Spleen (tissue), 11 donors: ENCODE measurements at regions not wholly inside any gene's neighbourhood (a gene's known extent, or its start where the extent isn't known, plus 50 kb on each side); places are given as distances from the start of the nearest gene placed in this dataset.
"Not testable (repeated sequence)": the region's sequence is repeated elsewhere in the genome, so short reads cannot be mapped to it uniquely, and the experiment has no call there.

Source experiments
- DNase-seq: peaks from one replicate; pipeline ENCODE4 v3.0.0-alpha.2; 2020
- H3K27ac ChIP-seq, 8 donors: fragments of 200-600 bp; sonication (generic) in 7 of 8; 1 replicate in 4 of 8; 2 replicates in 4 of 8; pipeline versions ENCODE4 v1.5.0 to v1.8.0; 2016 to 2021; ENCODE audit warnings: inconsistent platforms in 4 of 8, mild to moderate bottlenecking in 4 of 8, moderate library complexity in 1 of 8
- H3K27me3 ChIP-seq, 7 donors: fragments of 200-600 bp; sonication (generic) in 6 of 7; replicated peaks in 1 of 7; 1 replicate in 4 of 7; 2 replicates in 3 of 7; pipeline versions ENCODE4 v1.5.0 to v1.8.0; 2016 to 2021; ENCODE audit warnings: inconsistent platforms in 3 of 7, mild to moderate bottlenecking in 1 of 7
- H3K36me3 ChIP-seq, 6 donors: fragments of 200-600 bp; sonication (generic) in 5 of 6; 1 replicate in 4 of 6; 2 replicates in 2 of 6; pipeline versions ENCODE4 v1.5.0 to v1.8.0; 2016 to 2021; ENCODE audit warnings: inconsistent platforms in 2 of 6
- H3K4me1 ChIP-seq, 6 donors: fragments of 200-600 bp; sonication (generic) in 5 of 6; 1 replicate in 3 of 6; 2 replicates in 3 of 6; pipeline versions ENCODE4 v1.5.0 to v1.8.0; 2016 to 2021; ENCODE audit warnings: inconsistent platforms in 3 of 6
- H3K4me3 ChIP-seq, 8 donors: fragments of 200-600 bp; sonication (generic) in 7 of 8; 1 replicate in 4 of 8; 2 replicates in 4 of 8; pipeline versions ENCODE4 v1.5.0 to v1.8.0; 2016 to 2021; ENCODE audit warnings: inconsistent platforms in 4 of 8, mild to moderate bottlenecking in 4 of 8, moderate library complexity in 2 of 8
- H3K9me3 ChIP-seq, 8 donors: fragments of 200-600 bp; sonication (generic) in 7 of 8; 1 replicate in 4 of 8; 2 replicates in 4 of 8; pipeline versions ENCODE4 v1.5.0 to v1.8.0; 2016 to 2021; ENCODE audit warnings: inconsistent platforms in 4 of 8
- CTCF ChIP-seq, 11 experiments: fragments of 200-600 bp in 7 of 11; fragments of 450-650 bp in 4 of 11; sonication (generic) in 4 of 11; IDR thresholded peaks in 8 of 11; conservative IDR thresholded peaks in 3 of 11; 1 replicate in 7 of 11; 2 replicates in 4 of 11; pipeline versions ENCODE4 v1.4.0 to v1.8.0; 2016 to 2021; ENCODE audit warnings: antibody characterized with exemption in 11 of 11, inconsistent platforms in 4 of 11, mild to moderate bottlenecking in 1 of 11
- POLR2A ChIP-seq, 3 donors: fragments of 450-650 bp; IDR thresholded peaks; one replicate each; pipeline ENCODE4 v1.5.1; 2017; ENCODE audit warnings: antibody characterized with exemption in 3 of 3, mild to moderate bottlenecking in 1 of 3
- POLR2AphosphoS5 ChIP-seq, 3 donors: sonication (generic); formaldehyde crosslinking; IDR thresholded peaks; one replicate each; pipeline ENCODE4 v1.5.1; 2017; ENCODE audit warnings: antibody characterized with exemption in 3 of 3
- WGBS, 5 donors: extraction: QIAGEN DNeasy Blood & Tissue Kit in 3 of 5; methylation state at CpG; one replicate each; pipeline versions ENCODE4 v1.1.5 to v1.1.7; 2013 to 2018; 5-methylcytosine and 5-hydroxymethylcytosine counted together
- intact Hi-C: fragments of 100-400 bp; cut with DNase I; formaldehyde crosslinking; loops from one replicate; pipeline ENCODE4 v1.15.0; 2023; ENCODE audit warnings: low total_unique reads
- donor health status: healthy with polysubstance abuse.
- donor health status: DM: no; HTN: no; CAD: no; lungs with moderate emphysema.
- donor health status: DM: no; HTN: no; CAD: no.
- donor health status: Bipolar disorder and iron deficiency.
- donor health status: healthy.
- donor health status: DM: no; HTN: no; CAD: no.
- donor health status: DM: yes; HTN: yes; CAD: no.

GRCh38 chr2:22185251-22185650, 1061.5 kb downstream of the TDRD15 start:
- WGBS, 5 donors: 78 to 92% (median 87%) methylated on average over 2 of the region's 2 CpGs
- no peak for DNase-seq
- H3K4me1 ChIP-seq: no peaks in the 10 kb centered on the region
- no peak overlapping the region for H3K4me3 ChIP-seq
- H3K27me3 ChIP-seq: no peaks in the 10 kb centered on the region
- TF ChIP-seq CTCF (IDR thresholded peaks at IDR 0.05 in 8 of 11, conservative IDR thresholded peaks at IDR 0.05 in 3 of 11) (no peak), POLR2A (IDR thresholded peaks at IDR 0.05) (no peak), POLR2AphosphoS5 (IDR thresholded peaks at IDR 0.05) (no peak)
- peaks cover 0 to 13% (median 5%) of the 10 kb centered on the region in 8 donors for H3K9me3 ChIP-seq
- H3K27ac ChIP-seq: no peak overlapping the region
- intact Hi-C loops: no loop called here
- no peaks in the 10 kb centered on the region for H3K36me3 ChIP-seq

DNA sequence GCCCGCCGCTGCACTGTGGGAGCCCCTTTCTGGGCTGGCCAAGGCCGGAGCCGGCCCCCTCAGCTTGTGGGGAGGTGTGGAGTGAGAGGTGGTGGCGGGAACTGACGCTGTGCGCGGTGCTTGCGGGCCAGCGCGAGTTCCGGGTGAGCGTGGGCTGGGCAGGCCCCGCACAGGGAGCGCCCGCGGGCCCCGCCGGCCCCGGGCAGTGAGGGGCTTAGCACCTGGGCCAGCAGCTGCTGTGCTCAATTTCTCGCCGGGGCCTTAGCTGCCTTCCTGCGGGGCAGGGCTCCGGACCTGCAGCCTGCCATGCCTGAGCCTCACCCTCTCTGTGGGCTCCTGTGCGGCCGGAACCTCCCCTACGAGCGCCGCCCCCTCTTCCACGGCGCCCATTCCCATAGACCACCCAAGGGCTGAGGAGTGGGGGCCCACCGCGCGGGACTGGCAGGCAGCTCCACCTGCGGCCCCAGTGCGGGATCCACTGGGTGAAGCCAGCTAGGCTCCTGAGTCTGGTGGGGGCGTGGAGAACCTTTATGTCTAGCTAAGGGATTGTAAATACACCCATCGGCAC, 1062.6 kb downstream of the TDRD15 start:
- 94 to 98% (median 96%) methylated on average over 33 to 38 of the region's 38 CpGs for whole genome bisulfite sequencing, 5 donors
- intact Hi-C loops, DNase-seq: not testable (repeated sequence)

DNA sequence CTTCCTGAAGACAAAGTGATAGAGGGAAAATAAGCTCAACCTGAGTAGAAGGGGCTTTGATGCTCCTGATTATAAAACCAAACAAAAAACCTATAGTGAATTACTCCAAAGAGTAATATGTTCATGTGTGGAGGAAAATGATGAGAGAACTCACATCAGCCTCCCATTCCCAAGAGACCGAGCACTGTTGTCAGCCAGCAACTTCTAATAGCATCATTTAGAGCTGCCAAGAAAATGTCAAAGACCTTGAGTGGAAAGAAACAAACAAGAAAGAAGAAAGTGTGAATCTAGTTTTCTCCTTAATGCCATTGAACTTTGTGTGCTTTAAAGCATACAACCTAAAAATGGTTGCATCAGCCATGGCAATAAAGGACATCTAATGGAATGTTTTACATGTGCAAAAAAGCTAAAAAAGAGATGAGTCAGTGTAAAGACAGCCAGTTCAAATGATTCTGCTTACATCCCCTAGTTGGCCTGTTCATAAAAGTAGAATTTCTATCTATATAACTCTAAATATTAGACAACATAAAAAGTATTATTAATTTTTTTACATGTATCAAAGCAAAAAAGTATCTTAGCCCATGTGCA, 1066.2 kb downstream of the TDRD15 start:
- Histone ChIP-seq H3K4me3 (no peak overlapping the region), H3K27me3 (no peaks in the 10 kb centered on the region), H3K4me1 (no peaks in the 10 kb centered on the region), H3K36me3 (no peaks in the 10 kb centered on the region), H3K27ac (no peak overlapping the region), H3K9me3 (peaks cover 0 to 13% (median 5%) of the 10 kb centered on the region in 8 donors)
- intact Hi-C loops: no loop called here
- no peak for TF ChIP-seq CTCF (IDR thresholded peaks at IDR 0.05 in 8 of 11, conservative IDR thresholded peaks at IDR 0.05 in 3 of 11)
- no peak for TF ChIP-seq POLR2A (IDR thresholded peaks at IDR 0.05)
- no peak for TF ChIP-seq POLR2AphosphoS5 (IDR thresholded peaks at IDR 0.05)
- no peak for DNase-seq
- WGBS, 5 donors: 71 to 91% (median 87%) methylated on average over 1 of the region's 1 CpG

More for the DNA sequence above, 1062.6 kb downstream of the TDRD15 start:
- H3K36me3 ChIP-seq, H3K27ac ChIP-seq, H3K27me3 ChIP-seq, H3K4me1 ChIP-seq, H3K4me3 ChIP-seq: not testable (repeated sequence)
- H3K9me3 ChIP-seq: peaks cover 0 to 13% (median 5%) of the 10 kb centered on the region in 8 donors

DNA sequence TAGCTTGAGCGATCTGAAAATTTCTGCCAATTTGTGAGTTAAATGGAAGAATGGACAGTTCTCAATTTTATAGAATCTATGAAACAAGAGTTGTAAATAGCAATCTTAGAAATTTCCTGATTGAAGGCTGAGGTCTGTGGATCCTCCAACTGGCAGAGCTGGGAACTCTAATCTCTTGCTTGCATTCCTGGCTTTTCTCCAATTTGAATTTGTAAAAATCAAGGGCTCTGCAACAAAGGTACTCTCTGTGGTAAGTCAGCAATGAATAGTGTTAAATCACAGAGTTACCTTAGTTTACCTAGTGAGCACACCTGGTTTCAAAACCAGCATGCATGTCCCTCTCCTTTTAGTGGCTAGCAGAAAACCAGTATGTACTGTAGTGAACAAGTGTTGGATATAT, 1070.5 kb downstream of the TDRD15 start:
- H3K4me1 ChIP-seq: no peaks in the 10 kb centered on the region
- intact Hi-C loops: no loop called here
- H3K36me3 ChIP-seq: no peaks in the 10 kb centered on the region
- H3K9me3 ChIP-seq: peaks cover 0 to 3% (median 0%) of the 10 kb centered on the region in 8 donors
- no peak overlapping the region for H3K4me3 ChIP-seq
- no peak for TF ChIP-seq POLR2A (IDR thresholded peaks at IDR 0.05)
- TF ChIP-seq POLR2AphosphoS5 (IDR thresholded peaks at IDR 0.05): no peak
- no peak for TF ChIP-seq CTCF (IDR thresholded peaks at IDR 0.05 in 8 of 11, conservative IDR thresholded peaks at IDR 0.05 in 3 of 11)
- DNase-seq: no peak
- H3K27me3 ChIP-seq: no peaks in the 10 kb centered on the region
- no peak overlapping the region for H3K27ac ChIP-seq
- 89 to 92% (median 91%) methylated on average over 1 of the region's 1 CpG for WGBS, 5 donors
